Left ventricle myocardium inferior (tissue), 1 donor: ENCODE measurements at regions not wholly inside any gene's neighbourhood (a gene's known extent, or its start where the extent isn't known, plus 50 kb on each side); places are given as distances from the start of the nearest gene placed in this dataset.
"Not testable (repeated sequence)": the region's sequence is repeated elsewhere in the genome, so short reads cannot be mapped to it uniquely, and the experiment has no call there.

Experiments
- DNase-seq: peaks from one replicate; pipeline ENCODE4 v3.0.0-alpha.2; 2020
- H3K27ac ChIP-seq: fragments of 200-600 bp; replicated peaks from 2 replicates; pipeline ENCODE4 v1.8.0; 2021
- H3K27me3 ChIP-seq: fragments of 200-600 bp; 2 replicates; pipeline ENCODE4 v1.8.0; 2021; ENCODE audit warnings: low read depth
- H3K36me3 ChIP-seq: fragments of 200-600 bp; 2 replicates; pipeline ENCODE4 v1.8.0; 2021
- H3K4me1 ChIP-seq: fragments of 200-600 bp; 2 replicates; pipeline ENCODE4 v1.8.0; 2021
- H3K4me3 ChIP-seq: fragments of 200-600 bp; 2 replicates; pipeline ENCODE4 v1.8.0; 2021; ENCODE audit warnings: mild to moderate bottlenecking, moderate library complexity
- H3K9me3 ChIP-seq: fragments of 200-600 bp; replicated peaks from 2 replicates; pipeline ENCODE4 v1.8.0; 2021
- intact Hi-C: fragments of 100-400 bp; cut with micrococcal nuclease; formaldehyde crosslinking; loops from one replicate; pipeline ENCODE4 v1.11.0; 2022
- TF ChIP-seq, protein P1 (sequence below): fragments of 200-600 bp; IDR thresholded peaks from 2 replicates; pipeline ENCODE4 v1.8.0; 2021; ENCODE audit warnings: antibody characterized with exemption, mild to moderate bottlenecking, borderline replicate concordance
- donor health status: DM: no; HTN: yes; CAD: no; lungs with severe emphysema.

DNA sequence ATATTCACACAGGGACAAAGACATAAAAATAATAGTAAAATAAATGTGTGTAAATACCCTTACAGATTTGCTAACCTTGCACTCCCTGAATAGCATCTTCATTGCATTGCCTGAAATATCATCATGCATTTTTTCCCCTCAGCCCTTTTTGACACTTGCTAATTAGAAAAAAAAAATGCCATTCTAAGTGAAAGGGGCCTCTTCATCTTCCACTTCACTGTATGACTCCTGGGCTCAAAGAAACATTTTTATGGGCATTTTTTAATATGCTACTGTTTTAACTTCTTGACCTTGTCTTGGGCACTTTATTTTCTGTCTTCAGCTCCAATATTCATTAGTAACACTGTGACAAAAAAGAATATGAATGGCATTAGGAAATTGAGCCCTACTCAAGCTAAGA lies 1424.4 kb downstream of the CDH8 start:
- Histone ChIP-seq H3K27ac (no peak overlapping the region), H3K36me3 (no peaks in the 10 kb centered on the region), H3K4me3 (no peak overlapping the region), H3K9me3 (no peaks in the 10 kb centered on the region), H3K4me1 (no peaks in the 10 kb centered on the region), H3K27me3 (no peaks in the 10 kb centered on the region)
- DNase-seq = no peak
- intact Hi-C loops = no loop called here
- TF ChIP-seq, protein P1, sequence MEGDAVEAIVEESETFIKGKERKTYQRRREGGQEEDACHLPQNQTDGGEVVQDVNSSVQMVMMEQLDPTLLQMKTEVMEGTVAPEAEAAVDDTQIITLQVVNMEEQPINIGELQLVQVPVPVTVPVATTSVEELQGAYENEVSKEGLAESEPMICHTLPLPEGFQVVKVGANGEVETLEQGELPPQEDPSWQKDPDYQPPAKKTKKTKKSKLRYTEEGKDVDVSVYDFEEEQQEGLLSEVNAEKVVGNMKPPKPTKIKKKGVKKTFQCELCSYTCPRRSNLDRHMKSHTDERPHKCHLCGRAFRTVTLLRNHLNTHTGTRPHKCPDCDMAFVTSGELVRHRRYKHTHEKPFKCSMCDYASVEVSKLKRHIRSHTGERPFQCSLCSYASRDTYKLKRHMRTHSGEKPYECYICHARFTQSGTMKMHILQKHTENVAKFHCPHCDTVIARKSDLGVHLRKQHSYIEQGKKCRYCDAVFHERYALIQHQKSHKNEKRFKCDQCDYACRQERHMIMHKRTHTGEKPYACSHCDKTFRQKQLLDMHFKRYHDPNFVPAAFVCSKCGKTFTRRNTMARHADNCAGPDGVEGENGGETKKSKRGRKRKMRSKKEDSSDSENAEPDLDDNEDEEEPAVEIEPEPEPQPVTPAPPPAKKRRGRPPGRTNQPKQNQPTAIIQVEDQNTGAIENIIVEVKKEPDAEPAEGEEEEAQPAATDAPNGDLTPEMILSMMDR = no peak

DNA sequence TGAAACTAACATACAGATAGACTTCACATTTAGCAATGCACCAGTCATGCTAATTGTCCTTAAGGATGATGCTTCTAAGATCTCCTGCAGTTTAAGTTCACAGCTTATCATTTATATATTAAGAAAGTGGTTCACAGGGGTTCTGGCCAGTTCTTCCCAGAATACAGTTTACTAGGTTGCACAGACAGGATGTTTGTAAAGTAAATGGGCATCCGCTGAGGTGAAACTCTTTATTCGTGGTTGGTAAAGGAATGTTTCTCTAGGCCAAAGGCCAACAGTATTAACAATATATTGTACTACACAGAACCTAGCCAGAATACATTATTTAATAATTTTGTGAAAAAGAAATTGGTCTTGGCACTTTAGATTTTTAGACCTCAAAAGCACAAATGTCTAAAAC lies 1427.3 kb downstream of the CDH8 start:
- no peak overlapping the region for H3K27ac ChIP-seq
- no peak overlapping the region for H3K4me3 ChIP-seq
- intact Hi-C loops = no loop called here
- H3K9me3 ChIP-seq = no peaks in the 10 kb centered on the region
- TF ChIP-seq, protein P1 = no peak
- no peaks in the 10 kb centered on the region for H3K36me3 ChIP-seq
- H3K27me3 ChIP-seq = no peaks in the 10 kb centered on the region
- no peaks in the 10 kb centered on the region for H3K4me1 ChIP-seq
- DNase-seq = no peak

- not testable (repeated sequence) for H3K27me3 ChIP-seq
Measured at GRCh38 chr16:60605652-60606051, 1430.6 kb downstream of the CDH8 start.

GRCh38 chr16:60605176-60605575 lies 1431.1 kb downstream of the CDH8 start:
- H3K27me3 ChIP-seq = no peaks in the 10 kb centered on the region
- no peaks in the 10 kb centered on the region for H3K4me1 ChIP-seq
- H3K9me3 ChIP-seq = no peaks in the 10 kb centered on the region
- H3K4me3 ChIP-seq = no peak overlapping the region
- H3K36me3 ChIP-seq = no peaks in the 10 kb centered on the region
- TF ChIP-seq, protein P1 = no peak
- no peak for DNase-seq
- intact Hi-C loops = no loop called here
- H3K27ac ChIP-seq = no peak overlapping the region

More at GRCh38 chr16:60605652-60606051, 1430.6 kb downstream of the CDH8 start:
- intact Hi-C loops, H3K4me1 ChIP-seq, H3K4me3 ChIP-seq, H3K36me3 ChIP-seq, H3K9me3 ChIP-seq, H3K27ac ChIP-seq, DNase-seq: not testable (repeated sequence)

- intact Hi-C loops = no loop called here
- Histone ChIP-seq H3K27me3 (no peaks in the 10 kb centered on the region), H3K4me3 (no peak overlapping the region), H3K36me3 (no peaks in the 10 kb centered on the region), H3K4me1 (no peaks in the 10 kb centered on the region), H3K9me3 (peaks cover 17% of the 10 kb centered on the region), H3K27ac (no peak overlapping the region)
- TF ChIP-seq, protein P1 = no peak
- DNase-seq = no peak
Measured at GRCh38 chr16:60586493-60586892, 1449.7 kb downstream of the CDH8 start.

- intact Hi-C loops = no loop called here
- Histone ChIP-seq H3K36me3 (no peaks in the 10 kb centered on the region), H3K9me3 (peaks cover 9% of the 10 kb centered on the region), H3K4me1 (no peaks in the 10 kb centered on the region), H3K27me3 (no peaks in the 10 kb centered on the region), H3K27ac (no peak overlapping the region), H3K4me3 (no peak overlapping the region)
- TF ChIP-seq, protein P1 = no peak
- DNase-seq = no peak
Measured at GRCh38 chr16:60582528-60582927, 1453.7 kb downstream of the CDH8 start.
